Neuronal stem cell (in vitro differentiated cells): ENCODE measurements at regions not wholly inside any gene's neighbourhood (a gene's known extent, or its start where the extent isn't known, plus 50 kb on each side); places are given as distances from the start of the nearest gene placed in this dataset.

Source experiments
- DNase-seq: peaks from one replicate; pipeline ENCODE4 v3.0.0-alpha.2; 2013; ENCODE audit warnings: low spot score
- H2AFZ ChIP-seq: one replicate; pipeline ENCODE4 v1.6.1; 2013; ENCODE audit warnings: mild to moderate bottlenecking, low read length, inconsistent platforms
- H2AK5ac ChIP-seq: 2 replicates; pipeline ENCODE4 v1.6.1; 2013; ENCODE audit warnings: low read depth, mild to moderate bottlenecking, inconsistent platforms, low read length, moderate library complexity, mixed read lengths
- H2BK120ac ChIP-seq: 2 replicates; pipeline ENCODE4 v1.6.1; 2013; ENCODE audit warnings: low read depth, mild to moderate bottlenecking, inconsistent platforms, low read length, moderate library complexity, mixed read lengths
- H2BK12ac ChIP-seq: one replicate; pipeline ENCODE4 v1.6.1; 2013; ENCODE audit warnings: low read length, inconsistent platforms
- H2BK15ac ChIP-seq: 2 replicates; pipeline ENCODE4 v1.6.1; 2013; ENCODE audit warnings: mild to moderate bottlenecking, low read length, inconsistent platforms, mixed read lengths
- H2BK5ac ChIP-seq: one replicate; pipeline ENCODE4 v1.6.1; 2013; ENCODE audit warnings: inconsistent platforms, mild to moderate bottlenecking, low read length, moderate library complexity
- H3K14ac ChIP-seq: one replicate; pipeline ENCODE4 v1.6.1; 2013; ENCODE audit warnings: low read length, inconsistent platforms
- H3K18ac ChIP-seq: 2 replicates; pipeline ENCODE4 v1.6.1; 2013; ENCODE audit warnings: low read length, inconsistent platforms
- H3K23ac ChIP-seq: 2 replicates; pipeline ENCODE4 v1.6.1; 2013; ENCODE audit warnings: low read depth, mild to moderate bottlenecking, mixed read lengths, low read length, inconsistent platforms; ENCODE audit not compliant: poor library complexity
- H3K27ac ChIP-seq: replicated peaks from 3 replicates; pipeline ENCODE4 v1.5.1; 2013; ENCODE audit warnings: low read length, inconsistent platforms
- H3K27me3 ChIP-seq, 3 experiments: 2 replicates each; pipeline ENCODE4 v1.6.1; 2013; ENCODE audit warnings: low read length in 3 of 3, mild to moderate bottlenecking in 2 of 3, inconsistent platforms in 1 of 3, low read depth in 1 of 3, mixed read lengths in 1 of 3, moderate library complexity in 1 of 3; ENCODE audit not compliant: control insufficient read depth in 3 of 3, insufficient read depth in 3 of 3
- H3K36me3 ChIP-seq, 2 donors: replicated peaks in 1 of 2; 2 replicates each; pipeline ENCODE4 v1.6.1; 2013; ENCODE audit warnings: low read length in 2 of 2; ENCODE audit not compliant: control insufficient read depth in 2 of 2, insufficient read depth in 2 of 2
- H3K4ac ChIP-seq: 2 replicates; pipeline ENCODE4 v1.6.1; 2013; ENCODE audit warnings: inconsistent platforms, mild to moderate bottlenecking, low read length, moderate library complexity
- H3K4me1 ChIP-seq, 2 donors: 1 replicate in 1 of 2; 2 replicates in 1 of 2; pipeline ENCODE4 v1.6.1; 2013; ENCODE audit warnings: low read length in 2 of 2, low read depth in 1 of 2; ENCODE audit not compliant: control insufficient read depth in 2 of 2, insufficient read depth in 1 of 2
- H3K4me2 ChIP-seq: one replicate; pipeline ENCODE4 v1.6.1; 2013; ENCODE audit warnings: mild to moderate bottlenecking, low read length, inconsistent platforms; ENCODE audit not compliant: insufficient read depth, poor library complexity, severe bottlenecking
- H3K4me3 ChIP-seq, 2 donors: 2 replicates each; pipeline ENCODE4 v1.5.1; 2013; ENCODE audit warnings: low read length in 2 of 2, mild to moderate bottlenecking in 2 of 2, inconsistent platforms in 1 of 2, moderate library complexity in 1 of 2
- H3K79me1 ChIP-seq: one replicate; pipeline ENCODE4 v1.6.1; 2013; ENCODE audit warnings: low read depth, mild to moderate bottlenecking, inconsistent platforms, low read length, moderate library complexity
- H3K9ac ChIP-seq: one replicate; pipeline ENCODE4 v1.6.1; 2013; ENCODE audit warnings: mild to moderate bottlenecking, low read depth, low read length, inconsistent platforms; ENCODE audit not compliant: poor library complexity
- H3K9me3 ChIP-seq, 2 donors: replicated peaks in 1 of 2; 2 replicates each; pipeline versions ENCODE3 to v1.6.1; 2013; ENCODE audit warnings: low read length in 2 of 2, mild to moderate bottlenecking in 2 of 2, inconsistent platforms in 1 of 2, low read depth in 1 of 2, mixed read lengths in 1 of 2, moderate library complexity in 1 of 2; ENCODE audit not compliant: control insufficient read depth in 2 of 2, insufficient read depth in 1 of 2
- H4K8ac ChIP-seq: one replicate; pipeline ENCODE4 v1.6.1; 2013; ENCODE audit warnings: low read depth, mild to moderate bottlenecking, inconsistent platforms, low read length, moderate library complexity
- H4K91ac ChIP-seq: one replicate; pipeline ENCODE4 v1.6.1; 2013; ENCODE audit warnings: low read length, low read depth, mild to moderate bottlenecking, inconsistent platforms; ENCODE audit not compliant: poor library complexity
- WGBS, 2 donors: extraction: QIAGEN DNeasy Blood & Tissue Kit; methylation state at CpG; one replicate each; pipeline ENCODE4 v1.1.7; 2013; ENCODE audit warnings: missing lambda C conversion rate in 2 of 2, mixed read lengths in 1 of 2; ENCODE audit not compliant: insufficient read length in 2 of 2, insufficient replicate concordance in 1 of 2; ENCODE audit errors: extremely low coverage in 2 of 2; 5-methylcytosine and 5-hydroxymethylcytosine counted together

- H3K4me3 ChIP-seq, result no peak overlapping the region
These were observed 916.0 kb upstream of the GJE1 start for GRCh38 chr6:141216726-141217125.

GRCh38 chr6:141212296-141212695 lies 920.4 kb upstream of the GJE1 start:
- H4K91ac ChIP-seq, result no peak overlapping the region
- H3K4me2 ChIP-seq, result no peak overlapping the region
- no peaks in the 10 kb centered on the region for H3K79me1 ChIP-seq
- H3K4ac ChIP-seq, result no peak overlapping the region
- no CpG with 5 or more reads among the region's 1 CpG for WGBS, 2 donors
- no peak overlapping the region for H3K18ac ChIP-seq
- no peaks in the 10 kb centered on the region for H3K27me3 ChIP-seq
- no peak overlapping the region for H3K9ac ChIP-seq
- no peak overlapping the region for H2AK5ac ChIP-seq
- H2BK15ac ChIP-seq, result no peak overlapping the region
- no peak overlapping the region for H3K27ac ChIP-seq
- no peak overlapping the region for H4K8ac ChIP-seq
- H2BK12ac ChIP-seq, result no peak overlapping the region
- H3K23ac ChIP-seq, result no peak overlapping the region
- peak overlapping the region; percentile 40 for H2AFZ ChIP-seq
- no peak overlapping the region for H2BK120ac ChIP-seq
- no peaks in the 10 kb centered on the region for H3K9me3 ChIP-seq
- H3K14ac ChIP-seq, result no peak overlapping the region
- no peak overlapping the region for H3K4me3 ChIP-seq
- no peak overlapping the region for H2BK5ac ChIP-seq
- H3K4me1 ChIP-seq, result no peaks in the 10 kb centered on the region
- no peak for DNase-seq
- H3K36me3 ChIP-seq, result no peaks in the 10 kb centered on the region

More at GRCh38 chr6:141216726-141217125, 916.0 kb upstream of the GJE1 start:
- no peak overlapping the region for H4K91ac ChIP-seq
- H3K9ac ChIP-seq, result no peak overlapping the region
- H3K23ac ChIP-seq, result no peak overlapping the region
- H3K36me3 ChIP-seq, result no peaks in the 10 kb centered on the region
- DNase-seq, result no peak
- H3K14ac ChIP-seq, result no peak overlapping the region
- no peaks in the 10 kb centered on the region for H3K27me3 ChIP-seq
- no peak overlapping the region for H2BK12ac ChIP-seq
- no peak overlapping the region for H3K27ac ChIP-seq
- no peak overlapping the region for H2BK5ac ChIP-seq
- H2AFZ ChIP-seq, result no peak overlapping the region
- no peak overlapping the region for H3K4me2 ChIP-seq
- no peak overlapping the region for H2BK120ac ChIP-seq
- H3K4ac ChIP-seq, result no peak overlapping the region
- H4K8ac ChIP-seq, result no peak overlapping the region
- no peaks in the 10 kb centered on the region for H3K4me1 ChIP-seq
- H2AK5ac ChIP-seq, result no peak overlapping the region
- no peaks in the 10 kb centered on the region for H3K79me1 ChIP-seq
- peaks cover 0 to 2% of the 10 kb centered on the region in 2 donors for H3K9me3 ChIP-seq
- no peak overlapping the region for H2BK15ac ChIP-seq
- no peak overlapping the region for H3K18ac ChIP-seq

DNA sequence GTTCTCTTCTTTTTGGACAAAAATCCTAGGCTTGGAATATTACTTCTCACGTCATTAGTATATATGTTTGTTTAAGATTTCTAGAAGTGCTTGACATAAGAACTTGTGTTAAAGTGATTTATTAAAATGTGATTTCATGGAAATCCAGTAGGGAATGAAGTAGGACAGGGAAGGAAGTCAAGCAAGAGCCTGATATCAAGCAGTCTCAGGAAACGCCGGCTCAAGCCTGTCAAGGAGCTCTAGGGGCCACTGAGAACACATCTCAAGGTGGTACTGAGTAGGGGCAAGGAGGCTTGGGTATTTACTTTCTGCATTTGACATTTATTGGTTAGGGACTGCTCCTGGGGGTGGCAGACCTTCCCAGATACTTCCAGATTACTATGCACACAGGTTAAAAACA lies 920.9 kb upstream of the GJE1 start:
- H3K27me3 ChIP-seq, result no peaks in the 10 kb centered on the region
- H3K36me3 ChIP-seq, result no peaks in the 10 kb centered on the region
- no peaks in the 10 kb centered on the region for H3K79me1 ChIP-seq
- H4K91ac ChIP-seq, result no peak overlapping the region
- H3K23ac ChIP-seq, result no peak overlapping the region
- no peak overlapping the region for H3K14ac ChIP-seq
- DNase-seq, result no peak
- no peak overlapping the region for H2AK5ac ChIP-seq
- H2BK12ac ChIP-seq, result no peak overlapping the region
- H3K27ac ChIP-seq, result no peak overlapping the region
- H2BK15ac ChIP-seq, result no peak overlapping the region
- no peak overlapping the region for H2BK5ac ChIP-seq
- no peak overlapping the region for H3K4me2 ChIP-seq
- no peak overlapping the region for H4K8ac ChIP-seq
- H3K4ac ChIP-seq, result no peak overlapping the region
- H3K4me1 ChIP-seq, result no peaks in the 10 kb centered on the region
- no peak overlapping the region for H2BK120ac ChIP-seq
- H2AFZ ChIP-seq, result peak overlapping the region; percentile 40
- H3K9me3 ChIP-seq, result no peaks in the 10 kb centered on the region
- no peak overlapping the region for H3K9ac ChIP-seq
- H3K18ac ChIP-seq, result no peak overlapping the region
- no CpG with 5 or more reads among the region's 3 CpGs for WGBS, 2 donors
- H3K4me3 ChIP-seq, result no peak overlapping the region

GRCh38 chr6:141210901-141211300 lies 921.8 kb upstream of the GJE1 start:
- no peaks in the 10 kb centered on the region for H3K79me1 ChIP-seq
- no peak overlapping the region for H2BK120ac ChIP-seq
- no peaks in the 10 kb centered on the region for H3K9me3 ChIP-seq
- H3K36me3 ChIP-seq, result no peaks in the 10 kb centered on the region
- no peak overlapping the region for H4K91ac ChIP-seq
- H4K8ac ChIP-seq, result no peak overlapping the region
- H3K14ac ChIP-seq, result no peak overlapping the region
- no peak overlapping the region for H3K9ac ChIP-seq
- H2AK5ac ChIP-seq, result no peak overlapping the region
- H2BK15ac ChIP-seq, result no peak overlapping the region
- no peaks in the 10 kb centered on the region for H3K27me3 ChIP-seq
- H2AFZ ChIP-seq, result no peak overlapping the region
- H3K4ac ChIP-seq, result no peak overlapping the region
- no peak for DNase-seq
- H3K4me1 ChIP-seq, result no peaks in the 10 kb centered on the region
- no peak overlapping the region for H3K4me3 ChIP-seq
- WGBS, 2 donors, result no CpG with 5 or more reads among the region's 1 CpG
- no peak overlapping the region for H3K23ac ChIP-seq
- no peak overlapping the region for H3K4me2 ChIP-seq
- no peak overlapping the region for H3K18ac ChIP-seq
- H3K27ac ChIP-seq, result no peak overlapping the region
- no peak overlapping the region for H2BK12ac ChIP-seq
- H2BK5ac ChIP-seq, result no peak overlapping the region
